Suppressor macrophage treated with lipopolysaccharide for 4 hours (primary cell): ENCODE measurements at regions not wholly inside any gene's neighbourhood (a gene's known extent, or its start where the extent isn't known, plus 50 kb on each side); places are given as distances from the start of the nearest gene placed in this dataset.

Experiments
- DNase-seq: peaks from one replicate; pipeline ENCODE4 v3.0.0-alpha.2; 2020

DNA sequence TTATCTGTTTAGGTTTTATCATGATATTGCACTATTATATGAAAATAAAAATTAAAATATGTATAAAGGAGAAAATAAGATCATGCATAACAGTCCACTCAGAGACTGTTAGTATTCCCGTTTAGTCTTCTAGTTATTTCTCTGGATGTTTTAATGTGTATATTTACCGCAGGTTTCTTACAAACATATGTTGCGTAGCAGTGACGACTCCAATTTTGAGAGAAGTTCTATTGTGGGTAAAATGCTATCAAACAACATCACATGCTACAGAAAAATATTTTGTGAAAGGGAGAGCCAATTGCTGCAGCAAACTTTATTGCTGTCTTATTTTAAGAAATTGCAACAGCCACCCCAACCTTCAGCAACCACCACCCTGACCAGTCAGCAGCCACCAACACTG lies 72.4 kb upstream of the NXT1 start:
- no peak for DNase-seq

DNA sequence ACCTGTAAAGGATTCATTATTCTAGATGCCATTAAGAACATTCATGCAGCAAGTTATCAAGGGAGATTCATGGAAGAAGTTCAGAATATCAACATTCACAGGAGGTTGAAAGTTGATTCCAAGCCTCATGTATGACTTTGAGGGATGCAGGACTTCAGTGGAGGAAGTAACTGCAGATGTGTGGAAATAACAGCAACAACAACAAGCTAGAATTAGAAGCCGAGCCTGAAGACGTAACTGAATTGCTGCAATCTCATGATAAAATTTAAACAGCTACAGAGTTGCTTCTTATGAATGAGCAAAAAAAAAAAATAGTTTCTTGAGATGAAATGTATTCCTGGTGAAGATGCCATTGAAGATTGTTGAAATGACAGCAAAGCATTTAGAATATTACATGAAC lies 73.3 kb upstream of the NXT1 start:
- peak; percentile 37 for DNase-seq

DNA sequence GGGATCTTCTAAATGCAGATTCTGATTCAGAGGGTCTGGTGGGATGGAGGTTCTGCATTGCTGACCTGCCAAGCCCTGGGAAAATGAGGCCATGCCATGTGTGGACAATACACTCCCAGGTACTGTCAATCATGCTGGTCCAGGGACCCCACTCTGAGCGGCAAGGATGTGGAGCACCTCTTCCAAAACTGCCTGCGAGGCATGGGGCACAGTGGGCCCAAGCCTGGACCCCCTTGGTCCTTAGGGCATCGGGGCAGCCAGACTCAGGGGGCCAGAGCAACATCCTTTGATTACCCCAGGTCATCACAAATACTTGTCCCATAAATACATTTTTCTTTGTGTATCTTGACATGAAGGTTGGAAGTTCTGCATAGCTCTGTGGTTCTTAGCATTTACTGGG lies 76.8 kb upstream of the NXT1 start:
- no peak for DNase-seq

DNA sequence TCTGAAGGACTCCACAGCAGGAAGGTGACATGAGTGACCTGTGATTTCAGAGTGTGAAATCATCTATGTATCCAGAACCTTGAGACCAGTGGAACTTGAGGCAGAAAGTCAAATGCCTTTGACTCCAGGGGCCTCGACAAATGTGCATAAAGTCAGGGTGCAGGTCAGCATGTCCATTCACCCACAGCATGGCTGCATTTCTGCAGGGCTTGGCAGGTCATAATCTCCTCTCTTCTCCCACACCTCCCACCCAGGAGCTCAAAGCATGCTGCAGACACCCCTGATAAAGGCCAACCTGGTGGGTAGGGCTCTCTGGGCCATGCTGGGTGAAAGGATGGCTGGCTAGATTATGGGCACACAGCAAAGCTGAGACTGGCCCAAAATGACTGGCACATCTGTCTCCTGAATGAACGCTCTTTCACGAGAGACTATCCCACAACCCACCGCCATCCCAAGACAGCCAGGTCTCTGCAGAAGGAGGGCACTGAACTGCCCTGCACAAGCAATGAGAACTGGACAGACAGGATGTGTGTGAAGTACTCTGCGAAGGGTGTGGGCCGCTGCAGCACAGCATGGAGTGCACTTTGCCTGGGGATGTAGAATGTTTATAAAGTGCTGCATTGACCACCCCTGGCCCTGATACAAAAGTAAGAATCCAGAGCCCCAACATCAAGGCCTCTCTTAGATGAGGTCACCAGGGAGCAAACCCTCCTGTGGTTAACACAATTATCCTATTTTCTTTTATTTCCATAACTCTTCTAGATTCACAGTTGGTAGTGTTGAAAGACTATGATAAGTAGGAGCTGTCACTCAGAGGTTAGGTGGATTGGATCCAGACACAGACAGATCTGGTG lies 78.2 kb upstream of the NXT1 start:
- DNase-seq = no peak

DNA sequence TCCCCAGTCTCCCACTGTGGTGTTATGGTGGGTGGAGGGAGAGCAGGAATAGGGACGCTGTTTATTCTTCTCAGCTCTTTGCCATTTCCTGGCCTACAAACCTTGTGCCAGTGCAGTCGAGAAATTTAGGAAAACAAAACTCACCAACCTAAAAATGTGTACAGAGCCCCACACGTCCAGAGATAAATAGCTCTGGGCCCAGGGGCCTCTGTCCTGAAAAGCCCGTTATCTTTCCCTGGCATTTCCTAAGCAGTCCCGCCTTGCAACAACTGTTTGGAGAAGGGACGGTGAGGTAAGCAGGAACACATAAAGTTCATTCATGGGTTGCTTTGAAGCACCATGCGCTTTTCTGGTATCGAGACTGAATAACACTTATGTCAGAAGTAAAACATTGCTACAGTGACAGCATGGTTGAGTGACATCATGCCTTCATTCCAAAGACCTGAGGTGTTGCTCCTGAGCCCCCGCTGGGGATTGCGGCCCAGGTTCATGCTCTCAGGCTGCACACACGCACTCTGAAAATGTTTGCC lies 80.1 kb upstream of the NXT1 start:
- DNase-seq = no peak

DNA sequence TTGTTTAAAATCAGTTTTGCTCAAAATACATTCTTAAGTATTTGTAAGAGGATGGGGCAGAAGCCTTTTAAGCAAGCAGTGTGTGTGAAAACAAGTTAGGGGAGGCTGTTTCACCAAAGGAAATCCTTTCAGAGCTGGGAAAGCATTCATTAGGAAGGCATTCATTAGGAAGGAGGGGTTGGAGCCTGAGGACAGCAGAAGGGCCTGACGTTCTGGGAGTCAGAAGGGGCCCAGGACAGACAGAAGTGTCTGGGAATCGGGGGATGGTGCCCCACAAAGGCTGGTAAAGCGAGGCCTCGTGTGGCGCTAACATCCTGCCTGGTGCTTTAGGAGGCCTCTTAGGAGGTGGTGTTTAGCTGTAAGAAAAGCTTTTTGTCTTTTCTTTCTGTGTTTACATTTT lies 80.6 kb upstream of the NXT1 start:
- no peak for DNase-seq

DNA sequence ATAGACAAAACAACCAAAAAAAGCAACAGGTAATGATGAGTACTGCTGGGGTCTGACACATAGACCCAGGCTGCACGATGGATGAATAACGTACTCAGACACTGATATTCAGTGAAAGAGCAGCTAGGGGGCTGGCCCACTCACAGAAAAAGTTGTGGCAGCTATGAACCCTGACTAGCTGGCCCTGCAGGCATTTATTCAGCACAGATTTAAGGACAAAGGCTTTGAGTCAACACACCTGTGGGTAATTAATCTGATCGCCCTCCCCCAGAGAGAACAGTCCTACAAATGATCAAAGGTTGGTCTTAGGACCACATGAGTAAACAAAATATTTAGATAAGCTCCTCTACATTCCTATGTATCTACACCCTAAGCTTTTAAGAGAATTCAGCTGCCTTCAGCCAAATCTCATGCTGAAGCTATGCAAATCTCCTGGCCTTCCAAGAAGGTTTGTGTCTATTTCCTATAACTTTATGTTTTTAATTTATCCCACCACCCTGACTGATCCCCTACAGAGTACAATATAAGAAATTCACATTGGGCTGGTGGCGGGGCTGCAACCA lies 81.7 kb upstream of the NXT1 start:
- DNase-seq = no peak

DNA sequence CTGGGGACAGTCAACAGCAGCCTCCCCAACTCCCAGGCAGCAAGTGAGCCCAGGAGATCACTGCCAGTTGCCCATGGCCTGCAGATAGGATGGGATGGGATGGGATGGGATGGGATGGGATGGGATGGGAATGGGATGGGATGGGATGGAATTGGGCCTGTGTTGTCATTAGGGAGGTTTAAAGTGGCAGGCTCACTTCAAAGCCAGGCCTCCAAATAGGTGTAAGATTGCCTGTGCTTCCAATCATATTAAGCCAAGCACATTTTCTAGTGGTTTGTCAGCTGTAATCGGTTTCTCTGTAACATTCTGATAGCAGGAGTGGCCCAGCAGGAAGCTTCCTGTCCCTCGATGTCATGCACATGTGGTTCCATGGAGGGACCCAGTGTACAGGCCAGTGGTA lies 82.7 kb upstream of the NXT1 start:
- DNase-seq = no peak

DNA sequence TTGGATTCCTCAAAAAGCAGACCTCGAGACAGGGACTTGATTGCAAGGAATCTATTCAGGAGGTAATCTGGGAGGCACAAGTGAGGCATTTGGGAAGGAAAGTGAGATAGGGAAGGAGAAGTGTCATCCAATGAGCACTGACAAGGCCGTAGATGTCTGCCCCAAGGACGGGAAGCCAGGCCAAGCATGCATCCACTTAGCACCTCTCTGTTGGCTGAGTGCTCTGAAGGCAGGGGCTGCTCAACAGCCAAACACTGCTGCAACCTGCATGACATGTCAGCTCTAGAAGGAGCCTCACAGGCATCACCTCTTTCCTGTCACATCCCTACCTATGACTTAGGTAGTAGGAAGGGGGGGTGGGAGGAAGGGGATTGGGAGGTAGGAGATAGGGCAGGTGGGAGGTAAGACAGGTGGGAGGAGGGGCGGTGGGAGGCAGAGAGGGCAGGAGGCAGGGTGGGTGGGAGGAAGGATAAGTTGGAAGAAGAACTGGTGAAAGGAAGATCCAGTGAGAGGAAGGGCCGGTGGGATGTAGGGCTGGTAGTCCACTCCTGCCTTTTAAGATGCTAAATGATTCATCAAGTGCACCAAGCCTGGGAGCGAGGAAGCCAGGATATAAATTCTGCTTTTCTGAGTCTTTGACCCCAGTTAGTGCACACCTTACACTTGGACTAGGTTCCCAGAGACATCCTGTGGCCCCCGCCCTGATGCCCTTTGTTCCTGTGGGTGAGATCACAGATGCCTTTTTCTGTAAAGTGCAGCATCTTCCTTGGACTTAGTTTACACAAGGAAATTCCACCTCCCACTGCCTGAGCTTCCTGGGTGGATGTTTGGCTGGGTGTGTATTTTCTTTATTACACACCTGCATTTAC lies 83.8 kb upstream of the NXT1 start:
- DNase-seq = no peak

DNA sequence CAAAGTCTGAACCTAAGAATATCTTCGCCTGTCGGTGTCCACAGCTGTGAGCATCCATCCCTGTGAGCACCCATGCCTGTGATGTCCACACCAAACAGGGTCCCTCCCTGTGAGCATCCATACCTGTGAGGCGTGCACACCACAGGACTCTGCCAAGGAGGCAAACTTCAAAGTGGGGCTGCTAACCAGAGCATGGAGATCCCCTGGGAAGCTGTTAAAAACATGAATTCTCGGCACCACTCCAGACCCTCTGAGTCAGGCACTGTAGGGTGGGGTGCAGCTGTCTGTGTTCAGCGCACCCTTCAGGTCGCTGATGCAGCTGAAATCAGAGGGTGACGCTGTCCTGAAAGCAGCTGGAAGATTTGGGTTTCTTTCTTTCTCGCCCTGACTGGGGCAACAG lies 85.4 kb upstream of the NXT1 start:
- DNase-seq = no peak

DNA sequence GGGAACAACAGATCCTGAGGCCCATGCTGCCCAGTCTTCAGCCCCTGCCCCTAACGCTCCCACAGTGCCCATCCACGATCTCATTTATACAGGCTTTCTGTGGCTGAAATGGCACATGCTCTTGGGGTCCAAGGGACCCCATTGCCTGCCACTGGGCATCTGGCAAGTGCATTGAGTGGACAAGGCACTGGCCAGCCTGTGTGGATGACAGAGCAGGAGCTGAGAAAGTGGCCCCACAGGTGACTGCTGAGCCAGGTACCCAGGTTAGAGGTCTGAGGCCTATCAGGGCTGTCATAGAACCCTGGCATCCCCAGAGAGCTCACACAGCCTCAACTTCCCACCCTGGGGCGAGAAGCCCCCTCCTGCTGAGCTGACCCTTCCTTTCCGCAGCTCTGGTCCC lies 86.0 kb upstream of the NXT1 start:
- DNase-seq = no peak

DNA sequence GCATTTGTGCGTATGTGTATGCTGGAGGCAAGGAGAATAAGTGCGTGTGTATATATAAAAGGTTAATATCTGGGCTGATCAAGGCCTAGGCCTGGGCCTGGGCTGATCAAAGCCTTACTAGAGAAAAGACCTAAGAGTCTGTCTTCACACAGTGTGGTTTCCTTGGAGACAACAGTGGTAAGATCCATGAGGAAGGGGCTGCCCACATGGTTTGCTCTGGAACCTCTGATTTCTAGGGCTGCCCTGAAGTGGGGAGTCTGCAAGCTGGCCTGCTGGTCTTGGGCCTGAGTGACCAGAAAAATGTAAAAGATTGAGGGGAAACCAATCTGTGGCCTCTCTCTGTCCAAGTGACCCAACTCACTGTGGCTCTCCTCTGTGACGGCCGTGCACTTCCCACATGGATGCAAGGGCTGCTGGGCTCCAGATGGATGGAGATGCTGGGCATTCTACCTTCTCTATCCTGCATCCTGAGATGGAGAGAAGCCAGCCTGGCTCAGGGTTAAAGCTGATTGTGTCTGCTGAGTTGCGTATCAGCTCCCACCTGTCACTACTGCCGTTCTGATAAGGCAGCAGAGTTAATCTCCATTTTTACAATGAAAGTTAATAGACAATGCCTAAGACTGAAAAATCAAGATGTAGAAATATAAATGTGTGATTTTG lies 90.3 kb upstream of the NXT1 start:
- DNase-seq = no peak

DNA sequence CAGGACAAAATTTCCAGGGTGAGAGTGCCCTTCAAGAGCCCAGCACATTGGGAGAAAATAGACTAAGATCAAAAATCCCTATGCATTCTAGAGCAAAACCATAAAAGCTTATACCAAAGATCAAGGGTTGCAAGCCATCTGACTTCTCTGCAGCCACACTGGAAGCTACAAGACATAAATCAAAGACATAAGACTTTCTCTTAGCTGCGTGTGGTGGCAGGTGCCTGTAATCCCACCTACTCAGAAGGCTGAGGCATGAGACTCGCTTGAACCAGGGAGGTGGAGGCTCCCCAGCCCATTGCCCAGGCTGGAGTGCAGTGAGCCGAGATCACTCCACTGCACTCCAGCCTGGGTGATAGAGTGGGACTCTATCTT lies 91.9 kb upstream of the NXT1 start:
- no peak for DNase-seq

DNA sequence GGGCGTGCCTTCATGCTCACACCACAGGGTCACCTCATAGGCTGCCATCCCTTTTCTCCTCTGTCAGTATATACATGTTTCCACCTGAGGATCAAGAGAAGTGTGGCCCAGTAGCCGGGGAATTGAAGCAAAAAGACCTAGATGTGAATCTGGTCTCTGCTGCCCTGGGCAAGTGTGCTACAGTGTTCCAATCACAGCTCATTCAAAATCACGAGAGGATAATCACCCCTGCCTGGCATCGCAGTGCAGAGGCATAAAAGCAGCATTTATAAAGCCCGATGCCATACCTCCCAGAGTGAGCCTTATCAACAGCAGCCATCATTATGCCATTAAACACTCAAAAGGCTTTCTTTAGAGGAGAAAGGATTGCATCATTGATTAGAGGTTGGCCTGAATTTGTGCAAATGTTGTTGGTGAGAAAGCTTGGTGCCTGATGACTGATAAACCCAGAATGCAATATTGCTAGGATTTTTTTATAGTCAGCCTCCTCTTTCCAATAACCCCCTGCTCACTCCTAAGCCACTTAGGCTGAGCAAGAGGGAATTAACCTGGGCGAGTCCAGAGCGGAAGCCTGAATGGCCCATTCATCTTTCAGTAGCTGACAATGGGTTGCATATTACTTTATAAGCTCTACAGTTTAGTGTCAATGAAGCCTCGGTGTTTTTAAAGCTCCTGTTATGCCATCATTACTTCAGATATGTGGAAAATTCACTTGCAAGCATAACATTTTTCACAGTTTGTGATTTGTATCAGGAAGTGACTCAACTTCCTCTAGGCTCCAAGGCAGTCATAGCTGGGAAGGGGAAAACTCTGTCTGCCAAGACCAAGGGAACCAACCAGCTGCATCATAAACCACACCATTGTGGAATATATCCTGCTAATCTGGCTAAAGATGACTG lies 92.5 kb upstream of the NXT1 start:
- peak; percentile 86 for DNase-seq

DNA sequence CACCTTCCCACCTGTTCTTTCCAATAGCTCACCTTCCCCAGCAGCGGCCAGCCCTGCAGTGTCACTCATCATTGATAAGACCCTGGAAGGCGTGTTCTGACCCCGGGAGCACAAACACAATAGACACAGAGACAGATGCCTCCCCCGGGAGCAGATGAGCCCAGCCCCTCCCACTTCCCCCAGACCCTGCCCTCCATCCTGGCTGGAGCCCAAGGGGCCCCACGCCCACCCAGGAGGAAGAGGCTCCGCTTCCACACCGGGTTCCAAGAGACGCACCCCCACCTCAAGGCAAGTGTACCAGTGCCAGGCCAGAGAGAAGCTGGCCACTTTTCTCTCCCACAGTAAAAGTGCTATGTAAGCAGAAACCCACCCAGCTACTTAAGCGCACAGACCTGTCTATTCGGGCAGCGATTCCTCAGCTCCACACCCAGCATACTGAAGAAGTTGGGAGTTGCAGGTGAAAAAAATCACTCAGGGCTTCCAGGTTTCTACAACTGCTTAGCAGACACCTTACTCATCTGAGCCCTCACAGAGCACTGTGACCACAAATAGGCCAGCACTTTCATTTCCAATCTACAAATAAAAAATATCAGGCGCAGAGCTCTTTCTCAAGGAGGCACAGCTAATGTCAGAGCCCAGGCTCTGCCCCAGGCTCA lies 93.4 kb upstream of the NXT1 start:
- peak; percentile 43 for DNase-seq

DNA sequence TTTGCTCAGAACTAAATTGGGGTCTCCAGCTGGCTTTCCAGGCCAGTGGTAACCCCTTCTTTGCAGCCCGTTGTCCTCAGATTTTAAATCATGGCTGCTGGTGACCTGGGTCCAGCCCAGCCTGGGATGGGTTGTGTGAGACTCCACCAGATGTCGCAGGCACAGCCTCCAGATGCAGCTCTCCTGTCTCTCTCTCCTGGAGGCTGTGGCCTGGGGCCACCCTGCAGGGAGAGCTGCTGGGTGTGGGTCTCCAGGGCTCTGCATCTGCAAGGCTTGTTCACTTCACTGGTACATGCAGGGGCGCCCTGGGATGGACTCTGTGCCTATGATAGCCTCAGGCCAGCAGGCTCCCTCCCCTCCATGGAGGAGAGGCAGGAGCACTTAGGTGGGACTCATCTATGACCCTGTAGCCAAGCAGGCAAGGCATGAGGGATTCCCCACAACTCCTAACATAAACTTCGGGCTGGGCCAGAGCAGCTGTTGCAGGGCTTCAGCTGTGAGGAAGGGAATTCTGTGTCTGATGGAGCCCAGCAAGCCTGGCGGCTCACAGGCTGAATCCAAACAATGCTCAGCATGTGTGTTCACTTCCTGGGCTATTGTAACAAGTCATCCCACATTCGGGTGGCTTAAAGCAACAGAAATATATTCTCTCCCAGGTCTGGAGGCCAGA lies 94.7 kb upstream of the NXT1 start:
- no peak for DNase-seq

DNA sequence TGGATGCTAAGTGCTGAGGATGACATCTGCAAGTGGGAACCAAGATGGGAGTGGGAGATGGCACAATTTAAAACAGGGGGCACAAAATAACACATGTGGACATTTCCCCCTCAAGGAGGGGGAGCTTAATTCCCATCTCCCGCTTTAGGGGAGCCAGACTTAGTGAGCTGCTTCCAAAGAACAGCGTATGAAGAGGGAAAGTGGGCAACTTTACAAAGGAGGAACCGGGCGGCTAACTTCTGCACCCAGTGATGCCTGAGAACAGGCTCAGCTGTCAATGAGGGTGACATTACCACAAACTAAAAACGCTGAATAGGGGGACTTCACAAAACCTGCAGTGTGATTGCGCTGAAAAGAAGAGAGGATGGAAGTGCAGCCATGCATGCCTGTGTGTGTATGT lies 95.5 kb upstream of the NXT1 start:
- DNase-seq = no peak

DNA sequence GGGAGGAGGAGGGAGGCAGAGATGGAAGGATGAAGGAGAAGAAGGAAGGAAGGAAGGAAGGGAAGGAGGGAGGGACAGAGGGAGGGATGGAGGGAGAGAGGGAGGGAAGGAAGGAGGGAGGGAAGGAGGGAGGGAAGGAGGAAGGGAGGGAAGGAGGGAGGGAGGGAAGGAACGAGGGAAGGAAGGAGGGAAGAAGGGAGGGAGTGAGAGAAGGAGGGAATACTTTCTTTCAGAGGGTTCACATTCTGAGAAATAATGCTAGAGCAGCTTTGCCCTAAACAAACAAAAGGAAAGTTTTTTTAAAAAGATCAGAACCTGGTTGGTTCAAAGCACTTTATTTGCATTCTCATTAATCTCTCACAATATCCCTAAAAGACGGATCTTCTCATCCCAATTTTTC lies 96.1 kb upstream of the NXT1 start:
- no peak for DNase-seq

DNA sequence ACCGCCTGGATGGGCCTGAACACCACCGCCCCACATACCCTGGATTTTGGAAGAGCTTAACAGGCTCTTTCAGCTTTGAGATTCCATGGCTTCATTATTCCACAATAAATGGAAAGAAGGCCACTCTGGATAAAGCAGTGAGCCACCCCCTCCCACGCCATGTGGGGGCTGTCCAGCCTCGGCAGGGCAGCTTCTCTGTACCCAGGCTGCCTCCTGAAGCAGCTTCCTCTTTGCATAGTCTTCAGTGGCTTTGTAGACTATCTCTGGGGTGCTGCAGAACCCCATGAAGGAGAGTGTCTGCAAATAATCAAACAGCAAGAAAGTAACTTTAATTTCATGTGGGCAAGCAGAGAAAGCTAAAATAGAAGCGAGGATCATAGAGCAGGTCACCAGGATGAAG lies 96.6 kb upstream of the NXT1 start:
- DNase-seq = peak; percentile 24

DNA sequence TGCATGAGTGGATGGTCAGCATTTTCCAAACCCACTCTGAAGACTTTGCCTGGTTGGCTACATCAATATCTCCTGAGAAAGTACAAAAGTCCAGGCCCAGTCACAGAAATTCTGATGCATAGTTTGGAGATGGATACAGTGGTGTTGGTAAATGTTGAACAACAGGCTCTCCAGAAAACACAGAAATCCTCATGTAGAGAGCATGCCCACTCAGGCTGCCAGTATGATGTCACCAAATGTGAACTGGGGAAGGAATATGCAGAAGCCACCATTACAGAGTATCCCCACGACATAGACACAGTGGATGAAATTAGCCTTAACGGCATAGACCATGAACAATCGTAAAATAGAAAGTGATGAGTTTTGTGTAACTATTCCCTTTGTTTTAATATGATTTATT lies 97.1 kb upstream of the NXT1 start:
- no peak for DNase-seq

DNA sequence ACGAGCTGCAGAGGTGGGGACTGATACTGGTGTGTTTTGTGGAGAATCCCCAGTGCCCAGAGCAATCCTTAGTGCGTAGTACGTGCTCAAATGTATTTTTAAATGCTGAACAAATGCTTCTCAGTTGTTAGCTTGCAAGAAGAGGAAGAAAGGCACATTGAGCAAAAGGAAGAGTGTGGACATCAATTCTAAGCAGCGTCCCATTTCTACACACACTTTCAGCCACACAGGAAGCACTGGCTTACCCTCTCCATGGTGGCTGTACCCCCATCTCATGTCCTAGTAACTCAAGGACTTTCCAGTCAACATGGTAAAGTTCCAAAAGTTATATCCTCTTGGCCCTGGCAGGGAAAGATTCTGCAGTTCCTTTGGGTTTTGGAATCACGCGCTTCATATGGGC lies 98.8 kb upstream of the NXT1 start:
- no peak for DNase-seq
